ENCODE measurements at regions not wholly inside any gene's neighbourhood (a gene's known extent, or its start where the extent isn't known, plus 50 kb on each side); places are given as distances from the start of the nearest gene placed in this dataset.

DNA sequence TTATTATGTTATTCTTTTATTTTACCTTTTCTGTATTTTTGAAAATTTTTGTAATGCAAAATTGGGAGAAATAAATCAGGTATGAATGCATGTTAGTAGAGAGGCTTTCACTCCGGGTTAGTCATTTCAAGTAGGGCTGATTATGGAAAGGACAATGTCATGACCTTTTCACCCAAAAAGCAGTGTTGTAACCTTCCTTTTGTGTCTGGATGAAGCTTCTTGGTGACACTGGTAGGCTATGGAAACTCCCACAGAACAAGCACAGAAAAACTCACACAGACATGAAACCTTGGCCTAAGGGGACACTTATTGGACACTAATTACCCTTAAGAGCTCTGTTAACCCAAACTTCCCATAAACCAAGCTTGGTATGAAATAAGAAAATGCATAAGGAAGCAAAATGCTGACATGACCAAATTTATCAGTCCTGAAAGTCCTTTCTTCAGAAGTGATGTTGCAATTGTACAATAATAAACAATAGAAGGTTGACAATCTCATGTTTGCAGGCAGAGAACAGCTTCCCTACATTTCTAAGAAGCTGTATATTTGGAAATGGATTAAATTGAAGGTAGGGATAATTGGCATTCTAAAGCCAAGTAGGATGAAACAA is 70.0 kb upstream of the KCNJ15 start:
- no peak for TF ChIP-seq POLR2A (IDR thresholded peaks at IDR 0.05)
- TF ChIP-seq, protein P1, sequence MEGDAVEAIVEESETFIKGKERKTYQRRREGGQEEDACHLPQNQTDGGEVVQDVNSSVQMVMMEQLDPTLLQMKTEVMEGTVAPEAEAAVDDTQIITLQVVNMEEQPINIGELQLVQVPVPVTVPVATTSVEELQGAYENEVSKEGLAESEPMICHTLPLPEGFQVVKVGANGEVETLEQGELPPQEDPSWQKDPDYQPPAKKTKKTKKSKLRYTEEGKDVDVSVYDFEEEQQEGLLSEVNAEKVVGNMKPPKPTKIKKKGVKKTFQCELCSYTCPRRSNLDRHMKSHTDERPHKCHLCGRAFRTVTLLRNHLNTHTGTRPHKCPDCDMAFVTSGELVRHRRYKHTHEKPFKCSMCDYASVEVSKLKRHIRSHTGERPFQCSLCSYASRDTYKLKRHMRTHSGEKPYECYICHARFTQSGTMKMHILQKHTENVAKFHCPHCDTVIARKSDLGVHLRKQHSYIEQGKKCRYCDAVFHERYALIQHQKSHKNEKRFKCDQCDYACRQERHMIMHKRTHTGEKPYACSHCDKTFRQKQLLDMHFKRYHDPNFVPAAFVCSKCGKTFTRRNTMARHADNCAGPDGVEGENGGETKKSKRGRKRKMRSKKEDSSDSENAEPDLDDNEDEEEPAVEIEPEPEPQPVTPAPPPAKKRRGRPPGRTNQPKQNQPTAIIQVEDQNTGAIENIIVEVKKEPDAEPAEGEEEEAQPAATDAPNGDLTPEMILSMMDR (IDR thresholded peaks at IDR 0.05 in 4 of 5, conservative IDR thresholded peaks at IDR 0.05 in 1 of 5): no peak

All from gastrocnemius medialis (tissue), 4 donors.